ENCODE measurements at regions not wholly inside any gene's neighbourhood (a gene's known extent, or its start where the extent isn't known, plus 50 kb on each side); places are given as distances from the start of the nearest gene placed in this dataset.

GRCh38 chr9:6098431-6098830 is 83.0 kb upstream of the RANBP6 start:
- no peaks in the 10 kb centered on the region for H3K9me3 ChIP-seq
- CTCF ChIA-PET, result no interaction called here
- FAIRE-seq, result no peak
- no peak overlapping the region for H3K4me2 ChIP-seq
- H3K27ac ChIP-seq, result no peak overlapping the region
- H3K4me1 ChIP-seq, result peaks cover 7% of the 10 kb centered on the region; the same call in 1 of the 3 replicates
- WGBS (ENCODE audit: missing lambda C conversion rate), result 59% methylated on average over 1 of the region's 1 CpG
- DNase-seq (ENCODE audit: low read depth in 1 of 2, low spot score in 1 of 2), result no peak
- H3K4me3 ChIP-seq, result no peak overlapping the region
- TF ChIP-seq RCOR1 (IDR thresholded peaks at IDR 0.05; ENCODE audit: low read depth, low read length), result no peak
- POLR2A ChIA-PET, result no interaction called here
- no peak for ATAC-seq

GRCh38 chr9:6096821-6097220 is 81.4 kb upstream of the RANBP6 start:
- WGBS (ENCODE audit: missing lambda C conversion rate), result 7% methylated on average over 3 of the region's 3 CpGs
- TF ChIP-seq JUNB (IDR thresholded peaks at IDR 0.05) (0 out of 2 replicates have a peak, but pooled peaks have one; percentile 34), NR3C1 (IDR thresholded peaks at IDR 0.05) (no peak)
- Histone ChIP-seq H3K4me1 (no peaks in the 10 kb centered on the region; the same call in 2 of the 3 replicates), H3K4me2 (no peak overlapping the region), H3K27ac (no peak overlapping the region), H3K4me3 (no peak overlapping the region), H3K9me3 (no peaks in the 10 kb centered on the region)
- CTCF ChIA-PET, result interaction anchor here (1.3 kb wide), 2 partner anchors 30 to 210 kb away, joined by 3 to 4 read pairs; no protein-coding TSS in a partner anchor
- POLR2A ChIA-PET, result no interaction called here
- FAIRE-seq (no peak), DNase-seq (ENCODE audit: low read depth in 1 of 2, low spot score in 1 of 2) (peak in 1 of 2 experiments; percentile 26), ATAC-seq (peak; percentile 57 to 71; a peak in 5 of 6 replicates)

- CTCF ChIA-PET, result interaction anchor here (0.8 to 2.2 kb wide), 4 partner anchors 16 to 216 kb away, joined by 4 to 5 read pairs (median 4); no protein-coding TSS in a partner anchor
- FAIRE-seq, result no peak
- TF ChIP-seq HEYL (CRISPR knock-in tag; IDR thresholded peaks at IDR 0.05) (no peak), ZNF302 (CRISPR knock-in tag; IDR thresholded peaks at IDR 0.05) (no peak), ZSCAN20 (CRISPR knock-in tag; IDR thresholded peaks at IDR 0.05) (no peak), REST (IDR thresholded peaks at IDR 0.05) (no peak), BHLHE40 (IDR thresholded peaks at IDR 0.05; ENCODE audit: low read depth, low read length) (no peak), RNF2 (IDR thresholded peaks at IDR 0.05; ENCODE audit: borderline replicate concordance, low read depth) (no peak), CBX8 (IDR thresholded peaks at IDR 0.05) (no peak), HOXB5 (CRISPR knock-in tag; IDR thresholded peaks at IDR 0.05) (no peak), HES2 (IDR thresholded peaks at IDR 0.05) (no peak), MAX (IDR thresholded peaks at IDR 0.05) (no peak), JUNB (IDR thresholded peaks at IDR 0.05) (no peak), CHD2 (IDR thresholded peaks at IDR 0.05; ENCODE audit: low read length, partially characterized antibody) (no peak), HOXA7 (CRISPR knock-in tag; IDR thresholded peaks at IDR 0.05) (no peak), POLR2AphosphoS2 (conservative IDR thresholded peaks at IDR 0.05; ENCODE audit: low read length) (no peak), FOSL2 (IDR thresholded peaks at IDR 0.05) (no peak), FOSL2 (CRISPR knock-in tag; IDR thresholded peaks at IDR 0.05) (no peak), RARB (CRISPR knock-in tag; IDR thresholded peaks at IDR 0.05) (no peak), EHMT2 (IDR thresholded peaks at IDR 0.05; ENCODE audit: low read depth) (no peak), MYC (IDR thresholded peaks at IDR 0.05; ENCODE audit: borderline replicate concordance, low read length) (no peak), SREBF2 (IDR thresholded peaks at IDR 0.05) (no peak)
- no peaks in the 10 kb centered on the region for H3K9me3 ChIP-seq
- no peak for ATAC-seq
- no peak overlapping the region for H3K27ac ChIP-seq
- DNase-seq (ENCODE audit: low read depth in 1 of 2, low spot score in 1 of 2), result no peak
- no peaks in the 10 kb centered on the region for H3K4me1 ChIP-seq
- POLR2A ChIA-PET, result interaction anchor here (0.6 kb wide), 1 partner anchor 1353 kb away, joined by 4 read pairs; no protein-coding TSS in a partner anchor
- H3K4me2 ChIP-seq, result no peak overlapping the region
- no peak overlapping the region for H3K4me3 ChIP-seq
- 15% methylated on average over 1 of the region's 1 CpG for WGBS (ENCODE audit: missing lambda C conversion rate)
Observed at GRCh38 chr9:6090277-6091210, 75.1 kb upstream of the RANBP6 start.
